Body of pancreas (tissue), 4 donors: ENCODE measurements at regions not wholly inside any gene's neighbourhood (a gene's known extent, or its start where the extent isn't known, plus 50 kb on each side); places are given as distances from the start of the nearest gene placed in this dataset.

Experiments
- POLR2A ChIP-seq, 3 donors: fragments of 450-650 bp; IDR thresholded peaks; one replicate each; pipeline ENCODE4 v1.6.1; 2016; ENCODE audit warnings: antibody characterized with exemption in 3 of 3, mild to moderate bottlenecking in 2 of 3
- TF ChIP-seq, protein P1 (sequence below), 7 experiments: fragments of 450-650 bp in 4 of 7; fragments of 200-600 bp in 3 of 7; sonication (generic) in 3 of 7; IDR thresholded peaks; one replicate each; pipeline ENCODE4 v1.5.1; 2016 to 2019; ENCODE audit warnings: antibody characterized with exemption in 7 of 7

DNA sequence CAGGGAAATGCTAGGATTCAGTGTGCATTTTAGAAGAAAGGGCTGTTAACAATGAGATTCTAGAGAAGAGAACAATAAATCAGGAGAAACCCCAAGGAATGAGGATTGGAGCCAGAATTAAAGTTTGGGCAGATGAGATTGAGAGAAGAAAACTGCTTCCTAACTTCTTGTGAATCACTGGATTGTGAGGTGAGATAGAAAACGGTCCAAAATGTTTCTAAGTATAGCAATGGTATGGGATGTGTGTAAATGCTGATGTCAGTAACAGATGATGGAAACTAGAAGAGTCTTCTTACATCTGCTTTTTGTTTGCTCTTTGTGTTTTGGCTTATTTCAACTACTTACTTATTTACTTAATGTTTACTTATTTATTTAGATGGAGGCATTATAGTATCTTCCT is 123.0 kb downstream of the KCNJ2 start:
- TF ChIP-seq, protein P1, sequence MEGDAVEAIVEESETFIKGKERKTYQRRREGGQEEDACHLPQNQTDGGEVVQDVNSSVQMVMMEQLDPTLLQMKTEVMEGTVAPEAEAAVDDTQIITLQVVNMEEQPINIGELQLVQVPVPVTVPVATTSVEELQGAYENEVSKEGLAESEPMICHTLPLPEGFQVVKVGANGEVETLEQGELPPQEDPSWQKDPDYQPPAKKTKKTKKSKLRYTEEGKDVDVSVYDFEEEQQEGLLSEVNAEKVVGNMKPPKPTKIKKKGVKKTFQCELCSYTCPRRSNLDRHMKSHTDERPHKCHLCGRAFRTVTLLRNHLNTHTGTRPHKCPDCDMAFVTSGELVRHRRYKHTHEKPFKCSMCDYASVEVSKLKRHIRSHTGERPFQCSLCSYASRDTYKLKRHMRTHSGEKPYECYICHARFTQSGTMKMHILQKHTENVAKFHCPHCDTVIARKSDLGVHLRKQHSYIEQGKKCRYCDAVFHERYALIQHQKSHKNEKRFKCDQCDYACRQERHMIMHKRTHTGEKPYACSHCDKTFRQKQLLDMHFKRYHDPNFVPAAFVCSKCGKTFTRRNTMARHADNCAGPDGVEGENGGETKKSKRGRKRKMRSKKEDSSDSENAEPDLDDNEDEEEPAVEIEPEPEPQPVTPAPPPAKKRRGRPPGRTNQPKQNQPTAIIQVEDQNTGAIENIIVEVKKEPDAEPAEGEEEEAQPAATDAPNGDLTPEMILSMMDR (IDR thresholded peaks at IDR 0.05): no peak
- no peak for TF ChIP-seq POLR2A (IDR thresholded peaks at IDR 0.05)
